LNCAP (cell line): ENCODE measurements at regions not wholly inside any gene's neighbourhood (a gene's known extent, or its start where the extent isn't known, plus 50 kb on each side); places are given as distances from the start of the nearest gene placed in this dataset.

ENCODE experiments used
- CTCF ChIP-seq: fragments of 450-650 bp; IDR thresholded peaks from 2 replicates; pipeline ENCODE4 v1.5.1; 2017; ENCODE audit warnings: mild to moderate bottlenecking

- TF ChIP-seq CTCF: no peak
These were observed 862.0 kb upstream of the NEGR1 start for GRCh38 chr1:73144311-73144710.

GRCh38 chr1:73136975-73137374, 854.6 kb upstream of the NEGR1 start:
- TF ChIP-seq CTCF: no peak

GRCh38 chr1:73106931-73107330, 824.6 kb upstream of the NEGR1 start:
- TF ChIP-seq CTCF: no peak

GRCh38 chr1:73105755-73106154, 823.4 kb upstream of the NEGR1 start:
- no peak for TF ChIP-seq CTCF

- no peak for TF ChIP-seq CTCF
These were observed 822.4 kb upstream of the NEGR1 start for GRCh38 chr1:73104749-73105148.

GRCh38 chr1:73100216-73100615, 817.9 kb upstream of the NEGR1 start:
- TF ChIP-seq CTCF: no peak

GRCh38 chr1:73097917-73098316, 815.6 kb upstream of the NEGR1 start:
- no peak for TF ChIP-seq CTCF

GRCh38 chr1:73096841-73097240, 814.5 kb upstream of the NEGR1 start:
- TF ChIP-seq CTCF: no peak
